ENCODE measurements at regions not wholly inside any gene's neighbourhood (a gene's known extent, or its start where the extent isn't known, plus 50 kb on each side); places are given as distances from the start of the nearest gene placed in this dataset.
"Not testable (repeated sequence)": the region's sequence is repeated elsewhere in the genome, so short reads cannot be mapped to it uniquely, and the experiment has no call there.

DNA sequence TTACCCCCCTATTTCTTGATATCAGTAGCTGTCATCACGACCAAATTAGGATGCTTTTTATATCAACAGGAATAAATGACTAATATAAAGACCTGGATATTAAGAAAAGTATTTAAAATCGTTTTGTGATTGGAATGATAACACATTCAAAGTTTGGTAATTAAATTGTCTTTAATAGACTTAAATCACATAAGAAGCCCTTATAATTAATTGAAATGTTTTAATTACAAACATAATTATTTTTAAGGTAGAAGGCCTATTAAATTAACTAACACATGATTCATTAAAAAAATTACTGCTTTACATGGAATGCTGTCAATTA lies 412.4 kb downstream of the FUT8 start:
- no peak for DNase-seq
- Mint-ChIP-seq H3K27me3 (no peaks in the 10 kb centered on the region), H3K4me3 (no peak overlapping the region), H3K36me3 (no peaks in the 10 kb centered on the region), H3K27ac (no peak overlapping the region), H3K4me1 (peaks cover 9% of the 10 kb centered on the region), H3K9me3 (no peaks in the 10 kb centered on the region)

DNA sequence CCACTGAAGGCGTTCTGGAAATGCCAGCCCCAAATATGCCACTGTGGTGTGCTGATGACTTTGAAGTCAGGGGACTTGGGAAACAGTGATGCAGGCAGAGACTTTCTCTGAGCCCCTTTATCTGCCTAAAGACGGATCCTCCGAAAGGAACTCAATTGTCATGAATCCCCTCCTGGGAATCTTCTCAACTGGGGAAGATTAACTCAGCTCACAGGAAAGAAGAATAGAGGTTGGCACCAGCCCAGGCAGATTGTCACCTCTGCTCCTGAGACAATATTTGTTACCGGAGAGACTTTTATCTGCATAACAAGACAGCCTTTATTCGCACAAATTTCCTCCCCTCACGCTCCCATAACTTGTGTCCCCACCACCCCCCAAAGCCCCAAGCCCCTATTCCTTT lies 414.4 kb downstream of the FUT8 start:
- Mint-ChIP-seq H3K4me1 (peaks cover 9% of the 10 kb centered on the region), H3K4me3 (no peak overlapping the region), H3K36me3 (no peaks in the 10 kb centered on the region), H3K27me3 (no peaks in the 10 kb centered on the region), H3K27ac (no peak overlapping the region), H3K9me3 (peaks cover 1% of the 10 kb centered on the region)
- no peak for DNase-seq

DNA sequence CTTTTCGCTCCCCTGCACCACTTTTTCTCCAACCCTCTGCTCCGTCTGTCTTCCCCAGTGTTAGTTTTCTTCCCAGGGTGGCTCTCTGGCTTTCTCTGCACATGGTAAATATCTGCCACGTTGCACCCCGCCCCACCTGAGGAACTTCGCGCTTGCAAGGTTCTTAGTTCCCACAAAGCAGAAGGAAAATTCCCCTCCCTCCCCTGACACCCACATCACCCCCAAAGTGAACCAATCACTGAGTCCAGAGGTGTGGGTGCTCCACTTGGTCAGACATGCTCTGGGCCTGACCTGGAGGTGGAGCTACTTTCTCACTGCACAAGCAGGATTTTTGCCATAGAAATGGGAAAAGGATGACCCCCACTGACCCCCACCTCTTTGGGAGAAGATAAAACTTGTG lies 415.0 kb downstream of the FUT8 start:
- no peak overlapping the region for H3K27ac Mint-ChIP-seq
- peaks cover 1% of the 10 kb centered on the region for H3K9me3 Mint-ChIP-seq
- H3K4me1 Mint-ChIP-seq = peaks cover 11% of the 10 kb centered on the region
- no peaks in the 10 kb centered on the region for H3K36me3 Mint-ChIP-seq
- no peak overlapping the region for H3K4me3 Mint-ChIP-seq
- no peaks in the 10 kb centered on the region for H3K27me3 Mint-ChIP-seq
- DNase-seq = no peak

DNA sequence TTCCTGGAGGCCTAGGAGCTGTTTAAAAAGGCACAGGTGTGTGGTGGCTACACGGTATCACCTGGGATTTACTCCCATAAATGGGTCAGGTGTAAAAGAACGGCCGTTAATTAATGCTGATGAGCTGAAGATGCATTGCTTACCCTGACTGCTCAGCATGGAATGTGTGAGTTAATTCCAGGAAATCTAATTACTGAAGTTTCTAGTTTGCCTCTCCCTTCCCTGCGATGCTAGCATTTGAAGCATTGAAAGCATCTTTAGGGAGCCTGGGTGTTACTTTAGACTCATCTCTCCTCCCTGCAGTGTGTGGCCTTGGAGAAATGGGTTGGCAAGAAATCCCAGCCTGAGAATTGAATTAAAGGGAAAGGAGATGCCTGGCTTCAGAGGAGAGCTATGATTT lies 415.9 kb downstream of the FUT8 start:
- Mint-ChIP-seq H3K36me3 (no peaks in the 10 kb centered on the region), H3K27me3 (no peaks in the 10 kb centered on the region), H3K4me3 (no peak overlapping the region), H3K27ac (no peak overlapping the region), H3K9me3 (peaks cover 1% of the 10 kb centered on the region), H3K4me1 (peaks cover 17% of the 10 kb centered on the region)
- DNase-seq = no peak

DNA sequence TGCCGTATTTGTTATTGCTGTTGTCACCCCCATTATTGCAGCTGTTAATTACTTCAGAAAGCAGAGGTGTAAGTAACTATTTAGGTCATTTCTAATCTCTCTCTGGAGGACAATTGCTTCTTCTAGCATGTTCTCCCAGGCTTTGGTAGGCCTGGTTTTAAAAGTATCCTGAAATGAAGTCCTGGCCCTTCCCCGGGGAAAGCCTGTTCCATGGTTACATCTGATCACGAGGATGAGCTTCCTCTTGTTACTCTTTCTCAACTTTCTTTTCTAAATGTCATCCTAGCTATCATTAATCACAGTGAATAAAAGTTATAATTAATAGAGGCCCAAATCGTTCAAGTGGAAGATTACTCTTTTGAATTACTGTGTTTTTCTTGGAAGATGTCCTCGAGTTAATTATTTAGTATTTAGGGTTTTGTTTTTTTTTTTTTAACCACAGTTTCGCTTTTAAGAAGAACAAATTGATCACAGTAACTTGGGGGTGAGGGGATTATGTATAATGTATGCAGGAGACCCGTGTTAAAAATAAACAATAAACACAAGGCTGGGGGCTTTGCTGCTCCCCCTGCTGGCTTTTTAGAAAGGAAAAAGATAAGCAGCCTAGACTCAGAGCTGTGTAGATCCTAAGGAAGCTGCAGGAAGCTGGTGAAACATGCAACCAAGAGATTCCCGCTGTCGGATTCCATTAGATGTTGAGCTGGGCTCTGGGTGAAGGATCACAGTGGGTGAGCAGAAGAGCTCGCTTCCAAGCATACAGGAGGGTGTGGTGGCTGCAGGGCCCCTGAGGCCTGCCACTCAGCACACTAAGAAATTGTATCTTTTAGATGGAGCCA lies 420.1 kb downstream of the FUT8 start:
- no peak for DNase-seq
- Mint-ChIP-seq H3K9me3 (peaks cover 1% of the 10 kb centered on the region), H3K27ac (no peak overlapping the region), H3K27me3 (no peaks in the 10 kb centered on the region), H3K36me3 (no peaks in the 10 kb centered on the region), H3K4me3 (no peak overlapping the region), H3K4me1 (peaks cover 22% of the 10 kb centered on the region)

DNA sequence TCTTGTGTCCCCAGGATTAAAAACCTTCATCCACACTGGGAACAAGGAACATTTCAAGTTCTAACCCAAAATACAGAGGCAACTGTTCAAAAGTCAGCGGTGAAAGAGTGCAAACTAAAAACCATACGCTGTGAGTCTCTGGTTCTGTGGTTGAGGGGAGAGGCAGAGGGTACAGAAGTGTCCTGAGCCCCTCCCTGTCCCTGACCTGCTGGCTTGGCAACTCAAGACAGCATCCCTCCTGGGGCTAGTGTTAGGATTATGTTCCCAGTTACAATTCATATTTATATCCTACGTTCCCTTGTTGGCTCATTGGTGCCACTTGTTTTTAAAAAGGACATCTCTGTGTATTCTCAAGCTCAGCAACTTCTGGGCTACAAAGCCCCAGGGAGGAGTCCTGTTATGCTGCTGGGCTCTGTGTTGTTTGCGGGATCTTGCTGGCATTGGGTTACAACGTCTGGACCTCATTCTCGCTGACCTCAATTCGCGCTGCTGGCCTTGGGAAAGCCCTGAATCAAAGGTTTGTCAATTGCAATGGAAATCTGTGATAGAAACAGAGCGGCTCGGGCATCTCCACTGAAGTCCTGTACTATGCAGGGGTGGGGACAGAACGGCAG lies 420.8 kb downstream of the FUT8 start:
- Mint-ChIP-seq H3K36me3 (no peaks in the 10 kb centered on the region), H3K27ac (no peak overlapping the region), H3K27me3 (no peaks in the 10 kb centered on the region), H3K4me1 (peaks cover 27% of the 10 kb centered on the region), H3K9me3 (peaks cover 1% of the 10 kb centered on the region), H3K4me3 (no peak overlapping the region)
- DNase-seq = no peak

DNA sequence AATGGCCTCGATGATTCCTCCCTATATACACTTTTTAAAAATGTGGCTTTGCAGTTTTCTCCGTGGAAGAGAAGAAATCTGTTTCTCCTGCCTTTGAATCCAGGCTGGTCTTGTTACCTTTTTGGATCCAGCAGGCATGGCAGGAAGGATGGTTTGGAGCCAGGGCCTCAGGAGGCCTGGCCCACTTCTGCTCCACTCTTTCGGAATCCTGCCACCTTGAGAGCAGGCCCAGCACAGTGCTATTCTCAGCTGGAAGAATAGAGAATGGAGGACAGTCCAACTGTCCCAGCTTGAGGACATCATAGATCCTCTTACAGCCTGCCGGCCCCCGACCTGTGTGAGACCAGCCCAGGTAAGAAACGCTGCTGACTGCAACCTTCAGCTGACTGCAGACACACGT lies 421.5 kb downstream of the FUT8 start:
- no peak for DNase-seq
- Mint-ChIP-seq H3K4me1 (peaks cover 33% of the 10 kb centered on the region), H3K9me3 (peaks cover 1% of the 10 kb centered on the region), H3K36me3 (no peaks in the 10 kb centered on the region), H3K27ac (no peak overlapping the region), H3K27me3 (no peaks in the 10 kb centered on the region), H3K4me3 (no peak overlapping the region)

DNA sequence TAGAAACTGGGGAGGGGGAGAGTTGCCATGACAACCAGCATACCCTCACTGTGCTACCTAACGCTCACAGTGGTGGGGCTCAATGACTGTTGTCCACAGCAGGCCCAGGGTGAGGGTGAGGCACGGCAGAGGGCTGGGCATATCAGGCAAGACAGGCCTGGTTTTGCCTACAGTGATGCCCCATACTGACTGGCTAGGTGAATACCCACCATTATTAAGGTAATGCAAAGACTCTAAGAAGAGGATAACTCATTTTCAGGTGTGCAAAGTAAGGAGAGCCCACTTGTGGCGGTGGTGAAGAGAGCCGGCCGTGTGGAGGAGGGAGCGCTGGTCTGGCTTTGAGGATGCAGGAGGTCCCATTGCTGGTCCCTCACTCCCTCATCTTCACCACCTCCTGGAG lies 422.3 kb downstream of the FUT8 start:
- H3K27me3 Mint-ChIP-seq = no peaks in the 10 kb centered on the region
- peaks cover 39% of the 10 kb centered on the region for H3K4me1 Mint-ChIP-seq
- H3K36me3 Mint-ChIP-seq = no peaks in the 10 kb centered on the region
- H3K27ac Mint-ChIP-seq = no peak overlapping the region
- H3K4me3 Mint-ChIP-seq = no peak overlapping the region
- no peak for DNase-seq
- H3K9me3 Mint-ChIP-seq = peaks cover 1% of the 10 kb centered on the region

DNA sequence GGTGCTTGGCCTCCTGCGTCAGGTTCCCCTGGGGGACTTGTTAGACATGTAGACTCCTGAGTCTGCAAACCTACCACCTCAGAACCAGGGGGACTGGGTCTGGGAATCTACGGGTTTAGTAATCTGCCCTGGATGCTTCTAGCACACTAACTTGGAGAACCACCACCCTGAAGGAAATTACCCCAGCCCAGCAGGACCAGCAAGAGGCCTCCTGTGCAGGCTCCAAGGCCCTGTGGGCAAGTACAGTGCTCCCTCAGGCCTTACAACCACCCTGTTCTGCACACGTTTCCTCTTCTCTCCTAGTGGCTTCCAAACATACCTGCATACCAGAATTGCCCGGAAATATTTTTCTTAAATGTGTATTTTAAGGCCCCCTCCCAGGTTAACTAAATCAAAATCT lies 423.0 kb downstream of the FUT8 start:
- DNase-seq = no peak
- peaks cover 42% of the 10 kb centered on the region for H3K4me1 Mint-ChIP-seq
- H3K27ac Mint-ChIP-seq = no peak overlapping the region

DNA sequence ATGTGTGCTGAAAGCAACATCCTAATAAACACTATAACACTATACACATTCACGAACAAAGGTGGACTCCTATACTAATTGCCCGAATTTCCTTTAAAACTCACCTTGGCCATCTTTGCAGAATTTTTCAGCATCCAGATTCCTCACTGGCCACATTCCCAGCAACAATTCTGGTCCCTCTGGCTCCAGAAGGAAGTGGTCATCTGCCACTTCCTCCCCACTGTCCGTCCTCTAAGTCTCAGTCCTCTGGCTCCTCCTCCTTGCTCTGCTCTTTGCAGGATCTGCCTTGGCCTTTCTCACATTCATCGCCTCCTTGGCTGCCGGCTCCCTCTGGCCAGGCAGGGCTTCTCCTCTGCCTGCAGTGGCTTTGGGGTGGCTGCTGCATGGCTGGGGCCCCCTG lies 426.0 kb downstream of the FUT8 start:
- H3K27me3 Mint-ChIP-seq = no peaks in the 10 kb centered on the region
- H3K9me3 Mint-ChIP-seq = no peaks in the 10 kb centered on the region
- peaks cover 46% of the 10 kb centered on the region for H3K4me1 Mint-ChIP-seq
- H3K4me3 Mint-ChIP-seq = no peak overlapping the region
- no peak overlapping the region for H3K27ac Mint-ChIP-seq
- H3K36me3 Mint-ChIP-seq = no peaks in the 10 kb centered on the region
- DNase-seq = no peak

More for the DNA sequence above, 423.0 kb downstream of the FUT8 start:
- Mint-ChIP-seq H3K36me3 (no peaks in the 10 kb centered on the region), H3K9me3 (no peaks in the 10 kb centered on the region), H3K4me3 (no peak overlapping the region), H3K27me3 (no peaks in the 10 kb centered on the region)

DNA sequence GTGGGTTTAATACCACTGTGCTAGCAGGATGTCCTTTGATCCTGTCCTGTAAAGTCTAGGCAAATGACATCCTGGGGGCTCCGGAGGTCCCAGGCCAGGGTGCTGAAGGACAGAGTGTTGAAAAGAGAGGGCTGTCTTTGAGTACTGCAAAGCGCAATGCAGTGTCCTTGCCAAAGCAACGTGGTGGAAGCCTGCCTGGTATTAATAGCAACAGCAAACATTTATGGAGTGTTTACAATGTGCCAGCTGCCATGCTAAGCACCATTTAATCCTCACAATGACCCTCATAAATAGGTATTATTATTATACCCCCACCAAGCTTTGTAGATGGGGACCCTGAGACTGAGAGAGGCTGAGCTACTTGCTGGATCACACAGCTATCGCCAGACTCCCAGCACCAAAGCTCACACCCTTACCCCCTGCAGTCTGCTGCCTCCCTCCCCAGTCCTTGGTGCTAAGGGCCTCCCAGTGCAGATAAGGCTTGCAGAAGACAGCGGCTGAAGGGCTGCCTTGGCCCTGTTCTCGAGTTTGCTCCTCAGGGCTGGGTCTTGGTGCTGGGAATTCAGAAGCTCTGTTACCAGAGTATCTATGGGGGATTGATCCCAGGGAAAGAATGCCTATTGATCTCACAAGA lies 427.7 kb downstream of the FUT8 start:
- H3K27me3 Mint-ChIP-seq = no peaks in the 10 kb centered on the region
- H3K9me3 Mint-ChIP-seq = peaks cover 2% of the 10 kb centered on the region
- peaks cover 57% of the 10 kb centered on the region for H3K4me1 Mint-ChIP-seq
- no peak overlapping the region for H3K27ac Mint-ChIP-seq
- DNase-seq = no peak
- H3K36me3 Mint-ChIP-seq = no peaks in the 10 kb centered on the region
- H3K4me3 Mint-ChIP-seq = no peak overlapping the region

DNA sequence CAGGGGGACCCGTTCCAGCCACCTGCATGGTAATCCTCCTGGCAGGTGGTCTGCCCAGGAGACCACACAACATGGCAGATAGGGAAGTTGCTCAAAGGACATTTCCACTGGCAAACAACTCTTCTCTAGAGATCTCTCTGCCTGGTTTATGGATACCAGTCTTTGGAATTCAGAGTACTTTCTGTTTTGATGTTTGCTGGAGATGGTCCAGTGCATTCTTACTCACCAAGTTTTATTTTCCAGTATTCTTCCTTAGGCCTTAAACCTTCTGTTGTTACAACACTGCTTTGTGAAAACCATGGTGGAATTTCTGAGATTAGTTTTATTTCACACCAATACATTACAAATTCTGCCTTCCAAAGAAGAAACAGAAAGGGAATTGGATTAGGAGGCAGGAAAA lies 428.3 kb downstream of the FUT8 start:
- Mint-ChIP-seq H3K4me1 (peaks cover 53% of the 10 kb centered on the region), H3K27me3 (no peaks in the 10 kb centered on the region), H3K27ac (no peak overlapping the region), H3K36me3 (no peaks in the 10 kb centered on the region), H3K9me3 (peaks cover 2% of the 10 kb centered on the region), H3K4me3 (no peak overlapping the region)
- DNase-seq = no peak

DNA sequence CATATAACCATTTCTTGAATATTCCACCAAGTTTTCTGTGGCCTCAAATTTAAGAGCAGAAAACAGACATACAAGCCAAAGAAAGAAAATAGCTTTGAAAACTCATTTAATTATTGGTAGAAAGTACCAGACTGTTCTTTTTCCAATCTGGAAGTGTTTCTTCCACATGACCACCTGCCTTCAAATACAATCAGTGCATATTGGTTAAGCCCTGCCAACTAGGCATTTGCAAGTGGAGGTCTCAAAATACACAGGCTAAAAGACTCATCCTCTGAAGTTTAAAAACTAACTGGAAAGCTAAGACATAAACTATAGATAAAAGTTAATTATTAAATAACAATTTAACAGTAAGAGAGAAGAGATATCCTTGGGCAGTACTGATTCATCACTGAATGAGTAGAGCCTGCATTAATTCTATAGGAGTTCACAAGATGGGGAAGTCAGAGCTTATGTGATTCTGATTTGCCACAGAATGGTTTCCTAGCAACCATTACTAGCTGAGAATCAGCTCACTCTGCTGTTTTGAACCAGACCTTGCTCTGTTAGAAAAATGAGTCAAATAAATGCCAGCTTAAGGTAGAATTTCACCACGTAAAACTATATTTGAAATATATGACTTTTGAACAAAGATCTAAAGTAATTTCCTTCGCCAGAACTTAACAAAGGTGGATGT lies 433.8 kb downstream of the FUT8 start:
- peak overlapping the region; percentile 86 for H3K27ac Mint-ChIP-seq
- no peak overlapping the region for H3K4me3 Mint-ChIP-seq
- H3K4me1 Mint-ChIP-seq = peaks cover 64% of the 10 kb centered on the region
- H3K27me3 Mint-ChIP-seq = no peaks in the 10 kb centered on the region
- peaks cover 19% of the 10 kb centered on the region for H3K9me3 Mint-ChIP-seq
- H3K36me3 Mint-ChIP-seq = peaks cover 22% of the 10 kb centered on the region
- no peak for DNase-seq

DNA sequence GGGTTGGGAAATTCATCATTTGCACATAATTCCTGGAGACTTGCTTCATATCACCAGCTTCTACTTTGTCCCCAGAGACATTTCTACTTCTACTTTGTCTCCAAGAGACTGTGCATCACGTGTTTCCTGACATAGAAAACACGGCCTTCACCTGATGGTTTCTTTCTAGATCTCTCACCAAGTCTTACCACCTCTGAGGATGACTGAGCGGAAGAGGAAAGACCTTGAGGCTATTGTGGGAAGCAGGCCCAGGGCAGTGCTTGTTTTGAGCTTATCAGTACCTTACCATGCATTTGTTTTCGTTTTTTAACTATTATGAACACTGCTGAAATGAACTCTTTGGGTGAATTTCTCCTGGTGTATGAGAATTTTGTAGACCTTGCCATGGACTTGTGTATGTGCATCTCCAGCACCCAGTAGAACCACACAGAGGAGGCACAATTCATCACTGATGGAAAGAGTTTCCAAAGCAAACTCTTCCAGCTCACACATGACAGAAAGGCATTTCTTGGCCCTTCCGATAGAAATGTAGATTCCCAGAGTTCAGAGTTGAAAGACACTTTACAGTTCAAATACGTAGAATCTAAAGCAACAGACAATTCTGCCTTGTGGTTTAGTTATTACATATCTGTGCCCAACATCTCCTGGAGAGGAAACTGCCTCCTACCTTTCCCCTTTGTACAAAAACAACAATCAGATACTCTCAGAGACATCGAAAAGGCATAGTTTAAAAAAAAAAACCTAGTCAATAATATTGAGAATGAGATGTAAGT lies 434.7 kb downstream of the FUT8 start:
- peaks cover 20% of the 10 kb centered on the region for H3K9me3 Mint-ChIP-seq
- peak; percentile 68 for DNase-seq
- H3K36me3 Mint-ChIP-seq = peaks cover 25% of the 10 kb centered on the region
- no peaks in the 10 kb centered on the region for H3K27me3 Mint-ChIP-seq
- peaks cover 65% of the 10 kb centered on the region for H3K4me1 Mint-ChIP-seq
- peak overlapping the region; percentile 86 for H3K27ac Mint-ChIP-seq
- H3K4me3 Mint-ChIP-seq = peak overlapping the region; percentile 23

DNA sequence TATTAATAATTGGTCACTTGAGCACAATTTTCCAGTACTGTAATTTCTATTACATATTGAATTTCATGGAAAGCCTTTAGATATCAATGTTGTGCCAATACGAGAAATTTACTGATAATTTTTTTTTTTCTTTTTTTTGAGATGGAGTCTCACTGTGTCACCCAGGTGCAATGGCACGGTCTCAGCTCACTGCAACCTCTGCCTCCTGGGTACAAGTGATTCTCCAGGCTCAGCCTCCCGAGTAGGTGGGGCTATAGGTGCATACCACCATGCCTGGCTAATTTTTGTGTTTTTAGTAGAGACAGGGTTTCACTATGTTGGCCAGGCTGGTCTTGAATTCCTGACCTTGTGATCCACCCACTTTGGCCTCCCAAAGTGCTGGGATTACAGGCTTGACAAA lies 435.4 kb downstream of the FUT8 start:
- H3K27ac Mint-ChIP-seq, DNase-seq, H3K27me3 Mint-ChIP-seq, H3K4me3 Mint-ChIP-seq: not testable (repeated sequence)
- Mint-ChIP-seq H3K36me3 (peaks cover 25% of the 10 kb centered on the region), H3K4me1 (peaks cover 60% of the 10 kb centered on the region), H3K9me3 (peaks cover 20% of the 10 kb centered on the region)

Measured in activated naive CD8-positive, alpha-beta T cell treated with anti-CD3 and anti-CD28 coated beads for 36 hours (primary cell).